ENCODE measurements at regions not wholly inside any gene's neighbourhood (a gene's known extent, or its start where the extent isn't known, plus 50 kb on each side); places are given as distances from the start of the nearest gene placed in this dataset.

- ChIA-PET POLR2A (no interaction called here), CTCF (ENCODE audit: low intra/inter-chr PET ratio) (no interaction called here)
- Histone ChIP-seq H3K9me3 (replicated peaks; ENCODE audit: control insufficient read depth, insufficient read depth, low read depth, low read length) (no peaks in the 10 kb centered on the region), H3K27ac (ENCODE audit: extremely low read depth, low read depth, low read length) (no peak overlapping the region), H2AFZ (ENCODE audit: low read depth, low read length) (no peak overlapping the region), H3K4me2 (ENCODE audit: insufficient read depth, low read length) (no peak overlapping the region), H3K9me1 (ENCODE audit: control insufficient read depth, insufficient read depth, low read length) (no peaks in the 10 kb centered on the region), H4K20me1 (replicated peaks; ENCODE audit: control insufficient read depth, insufficient read depth, low read length) (no peaks in the 10 kb centered on the region), H3K27me3 (ENCODE audit: control insufficient read depth in 2 of 2, insufficient read depth in 2 of 2, low read length in 2 of 2) (no peaks in the 10 kb centered on the region), H3K36me3 (ENCODE audit: control insufficient read depth, insufficient read depth, low read length) (no peaks in the 10 kb centered on the region), H3K9ac (ENCODE audit: insufficient read depth in 1 of 2, low read depth in 2 of 2, low read length in 2 of 2) (no peak overlapping the region), H3K79me2 (ENCODE audit: control insufficient read depth, insufficient read depth, low read length) (no peaks in the 10 kb centered on the region), H3K4me3 (no peak overlapping the region), H3K4me1 (replicated peaks in 1 of 2; ENCODE audit: control insufficient read depth in 2 of 2, insufficient read depth in 2 of 2, low read length in 2 of 2) (no peaks in the 10 kb centered on the region)
- BruUV-seq (replicated peaks), result no TSS peak
- 0% methylated on average over 2 of the region's 2 CpGs for WGBS (ENCODE audit: insufficient coverage, low coverage, missing lambda C conversion rate)
- no peak for DNase-seq (ENCODE audit: extremely low read depth in 1 of 4, low spot score in 3 of 4)
- in situ Hi-C loops (cut with MboI), result no loop called here
- intact Hi-C loops (cut with micrococcal nuclease), result no loop called here
- FAIRE-seq, result no peak
- no peak for ATAC-seq
- no peak for TF ChIP-seq HES1 (IDR thresholded peaks at IDR 0.05; ENCODE audit: low read depth)
- TF ChIP-seq ZNF324 (CRISPR knock-in tag; IDR thresholded peaks at IDR 0.05), result no peak
- TF ChIP-seq EP300 (IDR thresholded peaks at IDR 0.05; ENCODE audit: low read length), result no peak
- no peak for TF ChIP-seq PYGO2 (tag; IDR thresholded peaks at IDR 0.05)
- TF ChIP-seq SP1 (CRISPR knock-in tag; IDR thresholded peaks at IDR 0.05), result no peak
- no peak for TF ChIP-seq SLC30A9 (CRISPR knock-in tag; IDR thresholded peaks at IDR 0.05)
- TF ChIP-seq ZNF146 (CRISPR knock-in tag; IDR thresholded peaks at IDR 0.05; ENCODE audit: unreplicated experiment), result no peak
- TF ChIP-seq GABPB1 (CRISPR knock-in tag; IDR thresholded peaks at IDR 0.05), result no peak
- TF ChIP-seq MAZ (CRISPR knock-in tag; conservative IDR thresholded peaks at IDR 0.05 in 1 of 2, IDR thresholded peaks at IDR 0.05 in 1 of 2), result no peak
- TF ChIP-seq SRF (CRISPR knock-in tag; IDR thresholded peaks at IDR 0.05), result no peak
- no peak for TF ChIP-seq FUS (optimal IDR thresholded peaks at IDR 0.05; ENCODE audit: low read depth, low read length)
- no peak for TF ChIP-seq PATZ1 (CRISPR knock-in tag; IDR thresholded peaks at IDR 0.05; ENCODE audit: borderline replicate concordance)
- no peak for TF ChIP-seq MTA2 (IDR thresholded peaks at IDR 0.05; ENCODE audit: low read depth)
- no peak for TF ChIP-seq CUX1 (CRISPR knock-in tag; IDR thresholded peaks at IDR 0.05)
- TF ChIP-seq SNAPC5 (CRISPR knock-in tag; IDR thresholded peaks at IDR 0.05), result no peak
- TF ChIP-seq ATF4 (CRISPR knock-in tag; IDR thresholded peaks at IDR 0.05), result no peak
These were observed 1704.7 kb downstream of the SLITRK5 start for GRCh38 chr13:89375839-89376238.

Measured in K562 (cell line).